ENCODE measurements at regions not wholly inside any gene's neighbourhood (a gene's known extent, or its start where the extent isn't known, plus 50 kb on each side); places are given as distances from the start of the nearest gene placed in this dataset.

GRCh38 chr5:135131801-135132680 is 98.0 kb upstream of the PITX1 start:
- no peak for TF ChIP-seq BHLHE40 (IDR thresholded peaks at IDR 0.05; ENCODE audit: borderline replicate concordance in 1 of 2, low read depth in 2 of 2, low read length in 1 of 2)
- TF ChIP-seq ZBED1 (IDR thresholded peaks at IDR 0.05; ENCODE audit: borderline replicate concordance), result no peak
- no peak for TF ChIP-seq FOXK2 (IDR thresholded peaks at IDR 0.05)
- no peak for TF ChIP-seq ZNF274 (IDR thresholded peaks at IDR 0.05; ENCODE audit: insufficient read depth, insufficient read length)
- no peak for TF ChIP-seq E2F8 (IDR thresholded peaks at IDR 0.05; ENCODE audit: low read depth, partially characterized antibody)
- TF ChIP-seq CTCF (IDR thresholded peaks at IDR 0.05 in 2 of 3, conservative IDR thresholded peaks at IDR 0.05 in 1 of 3; ENCODE audit: control insufficient read depth in 2 of 3, extremely low read depth in 1 of 3, insufficient read depth in 1 of 3, low read depth in 3 of 3, low read length in 3 of 3), result no peak
- TF ChIP-seq KDM1A (IDR thresholded peaks at IDR 0.05; ENCODE audit: borderline replicate concordance), result no peak
- no peak for TF ChIP-seq SUZ12 (IDR thresholded peaks at IDR 0.05; ENCODE audit: unreplicated experiment)
- TF ChIP-seq CEBPB (IDR thresholded peaks at IDR 0.05; ENCODE audit: borderline replicate concordance in 1 of 2, low read depth in 2 of 2, low read length in 2 of 2), result no peak
- TF ChIP-seq ELK1 (IDR thresholded peaks at IDR 0.05; ENCODE audit: low read depth, low read length), result no peak
- no peak for TF ChIP-seq GABPA (IDR thresholded peaks at IDR 0.05; ENCODE audit: low read depth)
- TF ChIP-seq NFXL1 (IDR thresholded peaks at IDR 0.05; ENCODE audit: borderline replicate concordance), result no peak
- no peak for TF ChIP-seq POLR2AphosphoS5 (IDR thresholded peaks at IDR 0.05; ENCODE audit: low read length)
- TF ChIP-seq SMC3 (IDR thresholded peaks at IDR 0.05; ENCODE audit: borderline replicate concordance, low read length), result no peak
